ENCODE measurements at regions not wholly inside any gene's neighbourhood (a gene's known extent, or its start where the extent isn't known, plus 50 kb on each side); places are given as distances from the start of the nearest gene placed in this dataset.

GRCh38 chr10:29113616-29113945 is 175.3 kb upstream of the LYZL1 start:
- Mint-ChIP-seq H3K36me3 (ENCODE audit: low read depth) (peaks cover 5% of the 10 kb centered on the region), H3K4me3 (no peak overlapping the region), H3K9me3 (peaks cover 29% of the 10 kb centered on the region), H3K27me3 (ENCODE audit: low read depth) (no peaks in the 10 kb centered on the region), H3K4me1 (no peaks in the 10 kb centered on the region), H3K27ac (peak overlapping the region in 2 of 3 experiments; percentile 9 to 27)
- TF ChIP-seq, protein P1, sequence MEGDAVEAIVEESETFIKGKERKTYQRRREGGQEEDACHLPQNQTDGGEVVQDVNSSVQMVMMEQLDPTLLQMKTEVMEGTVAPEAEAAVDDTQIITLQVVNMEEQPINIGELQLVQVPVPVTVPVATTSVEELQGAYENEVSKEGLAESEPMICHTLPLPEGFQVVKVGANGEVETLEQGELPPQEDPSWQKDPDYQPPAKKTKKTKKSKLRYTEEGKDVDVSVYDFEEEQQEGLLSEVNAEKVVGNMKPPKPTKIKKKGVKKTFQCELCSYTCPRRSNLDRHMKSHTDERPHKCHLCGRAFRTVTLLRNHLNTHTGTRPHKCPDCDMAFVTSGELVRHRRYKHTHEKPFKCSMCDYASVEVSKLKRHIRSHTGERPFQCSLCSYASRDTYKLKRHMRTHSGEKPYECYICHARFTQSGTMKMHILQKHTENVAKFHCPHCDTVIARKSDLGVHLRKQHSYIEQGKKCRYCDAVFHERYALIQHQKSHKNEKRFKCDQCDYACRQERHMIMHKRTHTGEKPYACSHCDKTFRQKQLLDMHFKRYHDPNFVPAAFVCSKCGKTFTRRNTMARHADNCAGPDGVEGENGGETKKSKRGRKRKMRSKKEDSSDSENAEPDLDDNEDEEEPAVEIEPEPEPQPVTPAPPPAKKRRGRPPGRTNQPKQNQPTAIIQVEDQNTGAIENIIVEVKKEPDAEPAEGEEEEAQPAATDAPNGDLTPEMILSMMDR (IDR thresholded peaks at IDR 0.05; ENCODE audit: unreplicated experiment in 3 of 3): no peak

DNA sequence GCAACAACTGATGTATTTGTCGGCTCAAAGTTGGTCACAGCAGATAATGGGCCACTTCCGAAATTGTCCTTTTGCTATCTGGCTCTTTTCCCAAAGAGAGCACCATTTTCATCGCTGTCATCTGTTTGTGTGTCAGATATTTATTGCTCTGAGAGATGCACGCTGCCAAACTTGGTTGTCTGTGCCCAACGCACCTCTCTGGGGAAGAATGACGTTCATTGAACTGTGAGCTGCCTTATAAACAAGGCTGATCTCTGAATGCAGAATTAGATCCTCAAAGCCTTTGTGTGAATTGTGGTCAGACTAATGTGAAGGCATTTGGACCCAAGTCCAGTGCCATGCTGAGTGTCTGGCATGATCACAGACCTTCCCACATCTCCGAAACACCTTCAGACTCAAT is 174.7 kb upstream of the LYZL1 start:
- peaks cover 33% of the 10 kb centered on the region for H3K9me3 Mint-ChIP-seq

GRCh38 chr10:29117781-29118180 is 171.1 kb upstream of the LYZL1 start:
- TF ChIP-seq, protein P1 (IDR thresholded peaks at IDR 0.05; ENCODE audit: unreplicated experiment in 3 of 3): no peak
- peaks cover 5% of the 10 kb centered on the region for H3K36me3 Mint-ChIP-seq (ENCODE audit: low read depth)
- no peak overlapping the region for H3K4me3 Mint-ChIP-seq
- H3K27me3 Mint-ChIP-seq (ENCODE audit: low read depth): no peaks in the 10 kb centered on the region
- peaks cover 37% of the 10 kb centered on the region for H3K9me3 Mint-ChIP-seq
- H3K4me1 Mint-ChIP-seq: no peaks in the 10 kb centered on the region
- H3K27ac Mint-ChIP-seq: no peak overlapping the region

More for the DNA sequence above, 174.7 kb upstream of the LYZL1 start:
- Mint-ChIP-seq H3K27ac (no peak overlapping the region), H3K36me3 (ENCODE audit: low read depth) (peaks cover 5% of the 10 kb centered on the region), H3K27me3 (ENCODE audit: low read depth) (no peaks in the 10 kb centered on the region), H3K4me3 (no peak overlapping the region), H3K4me1 (no peaks in the 10 kb centered on the region)
- TF ChIP-seq, protein P1 (IDR thresholded peaks at IDR 0.05; ENCODE audit: unreplicated experiment in 3 of 3): no peak

DNA sequence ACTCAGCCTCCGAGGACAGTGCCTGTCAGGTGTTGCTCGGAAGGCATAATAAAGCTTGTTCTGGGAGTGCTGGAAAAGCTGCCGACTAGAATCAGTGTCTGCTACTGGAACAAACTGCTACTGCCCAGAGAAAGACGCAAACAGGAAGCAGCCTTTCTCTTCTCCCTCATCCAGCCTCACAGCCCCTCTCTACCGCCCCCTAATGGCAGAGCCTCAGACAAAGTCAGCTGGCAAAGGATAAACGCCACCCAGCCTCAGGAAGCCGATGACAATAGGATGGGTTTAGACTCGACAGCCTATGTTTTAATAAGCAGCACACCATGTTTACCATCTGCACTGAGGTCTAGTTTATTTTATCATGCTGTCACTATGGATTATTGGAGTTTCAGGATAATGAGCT is 169.5 kb upstream of the LYZL1 start:
- H3K36me3 Mint-ChIP-seq (ENCODE audit: low read depth): peaks cover 5% of the 10 kb centered on the region
- H3K27ac Mint-ChIP-seq: no peak overlapping the region
- no peaks in the 10 kb centered on the region for H3K4me1 Mint-ChIP-seq
- peaks cover 34% of the 10 kb centered on the region for H3K9me3 Mint-ChIP-seq
- H3K4me3 Mint-ChIP-seq: no peak overlapping the region
- TF ChIP-seq, protein P1 (IDR thresholded peaks at IDR 0.05; ENCODE audit: unreplicated experiment in 3 of 3): peak; percentile 23 to 27 (median 25)
- no peaks in the 10 kb centered on the region for H3K27me3 Mint-ChIP-seq (ENCODE audit: low read depth)

GRCh38 chr10:29120216-29120615 is 168.7 kb upstream of the LYZL1 start:
- peaks cover 30% of the 10 kb centered on the region for H3K9me3 Mint-ChIP-seq
- no peaks in the 10 kb centered on the region for H3K4me1 Mint-ChIP-seq

GRCh38 chr10:29124864-29125263 is 164.0 kb upstream of the LYZL1 start:
- no peak overlapping the region for H3K27ac Mint-ChIP-seq
- H3K9me3 Mint-ChIP-seq: peaks cover 4% of the 10 kb centered on the region
- H3K36me3 Mint-ChIP-seq (ENCODE audit: low read depth): no peaks in the 10 kb centered on the region
- TF ChIP-seq, protein P1 (IDR thresholded peaks at IDR 0.05; ENCODE audit: unreplicated experiment in 3 of 3): no peak
- H3K4me3 Mint-ChIP-seq: no peak overlapping the region
- no peaks in the 10 kb centered on the region for H3K4me1 Mint-ChIP-seq
- no peaks in the 10 kb centered on the region for H3K27me3 Mint-ChIP-seq (ENCODE audit: low read depth)

More at GRCh38 chr10:29120216-29120615, 168.7 kb upstream of the LYZL1 start:
- H3K4me3 Mint-ChIP-seq: no peak overlapping the region
- no peaks in the 10 kb centered on the region for H3K27me3 Mint-ChIP-seq (ENCODE audit: low read depth)
- TF ChIP-seq, protein P1 (IDR thresholded peaks at IDR 0.05; ENCODE audit: unreplicated experiment in 3 of 3): no peak
- no peak overlapping the region for H3K27ac Mint-ChIP-seq
- peaks cover 5% of the 10 kb centered on the region for H3K36me3 Mint-ChIP-seq (ENCODE audit: low read depth)

Measured in nephron (organoid).